ENCODE measurements at regions not wholly inside any gene's neighbourhood (a gene's known extent, or its start where the extent isn't known, plus 50 kb on each side); places are given as distances from the start of the nearest gene placed in this dataset.

GRCh38 chr14:101034986-101035385 is 131.5 kb upstream of the RTL1 start:
- intact Hi-C loops (cut with DNase I): no loop called here
- Histone ChIP-seq H3K9me3 (no peaks in the 10 kb centered on the region), H3K36me3 (no peaks in the 10 kb centered on the region), H3K4me1 (no peaks in the 10 kb centered on the region), H3K27me3 (ENCODE audit: low read depth) (no peaks in the 10 kb centered on the region), H3K4me3 (no peak overlapping the region), H3K27ac (no peak overlapping the region)
- DNase-seq (no peak), ATAC-seq (no peak)
- TF ChIP-seq, protein P1, sequence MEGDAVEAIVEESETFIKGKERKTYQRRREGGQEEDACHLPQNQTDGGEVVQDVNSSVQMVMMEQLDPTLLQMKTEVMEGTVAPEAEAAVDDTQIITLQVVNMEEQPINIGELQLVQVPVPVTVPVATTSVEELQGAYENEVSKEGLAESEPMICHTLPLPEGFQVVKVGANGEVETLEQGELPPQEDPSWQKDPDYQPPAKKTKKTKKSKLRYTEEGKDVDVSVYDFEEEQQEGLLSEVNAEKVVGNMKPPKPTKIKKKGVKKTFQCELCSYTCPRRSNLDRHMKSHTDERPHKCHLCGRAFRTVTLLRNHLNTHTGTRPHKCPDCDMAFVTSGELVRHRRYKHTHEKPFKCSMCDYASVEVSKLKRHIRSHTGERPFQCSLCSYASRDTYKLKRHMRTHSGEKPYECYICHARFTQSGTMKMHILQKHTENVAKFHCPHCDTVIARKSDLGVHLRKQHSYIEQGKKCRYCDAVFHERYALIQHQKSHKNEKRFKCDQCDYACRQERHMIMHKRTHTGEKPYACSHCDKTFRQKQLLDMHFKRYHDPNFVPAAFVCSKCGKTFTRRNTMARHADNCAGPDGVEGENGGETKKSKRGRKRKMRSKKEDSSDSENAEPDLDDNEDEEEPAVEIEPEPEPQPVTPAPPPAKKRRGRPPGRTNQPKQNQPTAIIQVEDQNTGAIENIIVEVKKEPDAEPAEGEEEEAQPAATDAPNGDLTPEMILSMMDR (IDR thresholded peaks at IDR 0.05): no peak

GRCh38 chr14:101035466-101036225 is 132.1 kb upstream of the RTL1 start:
- Histone ChIP-seq H3K27me3 (ENCODE audit: low read depth) (no peaks in the 10 kb centered on the region), H3K36me3 (no peaks in the 10 kb centered on the region), H3K9me3 (no peaks in the 10 kb centered on the region), H3K27ac (no peak overlapping the region), H3K4me3 (no peak overlapping the region), H3K4me1 (no peaks in the 10 kb centered on the region)
- TF ChIP-seq, protein P1 (IDR thresholded peaks at IDR 0.05): no peak
- intact Hi-C loops (cut with DNase I): no loop called here
- ATAC-seq: no peak
- no peak for DNase-seq

- H3K27me3 ChIP-seq (ENCODE audit: low read depth): no peaks in the 10 kb centered on the region
- TF ChIP-seq, protein P1 (IDR thresholded peaks at IDR 0.05): no peak
- ATAC-seq (no peak), DNase-seq (no peak)
- no peaks in the 10 kb centered on the region for H3K4me1 ChIP-seq
- no peak overlapping the region for H3K4me3 ChIP-seq
- H3K9me3 ChIP-seq: no peaks in the 10 kb centered on the region
- no peak overlapping the region for H3K27ac ChIP-seq
- intact Hi-C loops (cut with DNase I): no loop called here
- H3K36me3 ChIP-seq: no peaks in the 10 kb centered on the region
These were observed 133.7 kb upstream of the RTL1 start for GRCh38 chr14:101037021-101037817.

DNA sequence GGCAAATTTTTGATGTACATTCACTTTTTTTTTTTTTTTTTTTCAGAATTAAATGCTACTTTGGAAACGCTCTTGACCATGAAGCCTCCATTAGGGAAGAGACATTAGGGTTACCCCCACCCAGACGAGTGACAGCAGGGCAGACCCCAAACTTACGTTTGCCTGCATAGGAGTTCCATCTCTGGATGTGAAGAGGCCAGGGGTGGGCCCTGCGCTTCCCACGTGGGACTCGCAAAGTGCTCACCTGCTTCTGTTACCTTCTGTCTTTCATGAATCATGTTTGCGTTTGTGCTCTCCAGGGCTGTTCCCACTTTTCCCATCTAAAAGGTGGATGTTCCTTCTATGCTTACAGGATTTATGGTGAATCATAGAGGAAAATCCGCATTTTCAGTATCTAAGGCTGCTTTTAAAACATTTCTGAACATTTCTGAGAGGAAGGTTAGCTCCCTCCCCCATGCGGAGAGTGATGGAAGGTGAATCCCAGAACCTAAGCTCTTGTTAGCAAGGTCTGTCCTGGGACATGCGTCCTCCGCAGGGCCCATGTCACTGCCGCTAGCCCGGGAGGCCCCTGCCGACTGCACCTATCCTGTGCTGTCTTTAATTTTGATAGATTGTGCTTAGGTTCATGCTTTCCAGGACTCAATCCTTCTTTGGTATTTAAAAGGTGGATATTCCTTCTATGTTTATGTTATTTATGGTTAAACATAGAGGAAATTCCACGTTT is 135.7 kb upstream of the RTL1 start:
- DNase-seq (no peak), ATAC-seq (no peak)
- no peaks in the 10 kb centered on the region for H3K36me3 ChIP-seq
- intact Hi-C loops (cut with DNase I): no loop called here
- no peak overlapping the region for H3K27ac ChIP-seq
- H3K4me3 ChIP-seq: no peak overlapping the region
- no peaks in the 10 kb centered on the region for H3K27me3 ChIP-seq (ENCODE audit: low read depth)
- no peaks in the 10 kb centered on the region for H3K4me1 ChIP-seq
- TF ChIP-seq, protein P1 (IDR thresholded peaks at IDR 0.05): no peak
- no peaks in the 10 kb centered on the region for H3K9me3 ChIP-seq

DNA sequence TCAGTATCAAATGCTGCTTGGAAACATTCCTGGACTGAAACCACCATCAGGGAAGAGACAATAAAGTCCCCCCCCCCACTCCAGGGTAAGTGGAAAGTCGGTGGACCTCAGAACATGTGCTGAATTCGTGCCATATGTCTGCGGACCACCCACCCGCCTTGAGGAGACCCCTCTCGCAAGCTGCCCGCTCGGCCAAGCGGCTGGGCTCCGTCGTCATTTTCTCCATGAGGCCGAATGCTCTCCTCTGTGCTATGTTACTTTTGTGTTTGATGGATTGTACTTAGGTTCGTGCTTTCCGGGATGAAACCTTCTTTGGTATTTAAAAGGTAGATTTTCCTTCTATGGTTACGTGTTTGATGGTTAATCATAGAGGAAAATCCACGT is 136.2 kb upstream of the RTL1 start:
- H3K27me3 ChIP-seq (ENCODE audit: low read depth): no peaks in the 10 kb centered on the region
- no peak for DNase-seq
- no peak for ATAC-seq
- TF ChIP-seq, protein P1 (IDR thresholded peaks at IDR 0.05): no peak
- H3K27ac ChIP-seq: no peak overlapping the region
- intact Hi-C loops (cut with DNase I): no loop called here
- H3K9me3 ChIP-seq: no peaks in the 10 kb centered on the region
- no peak overlapping the region for H3K4me3 ChIP-seq
- no peaks in the 10 kb centered on the region for H3K4me1 ChIP-seq
- H3K36me3 ChIP-seq: no peaks in the 10 kb centered on the region

Data from lower lobe of right lung (tissue), 2 donors.